HCT116 (cell line): ENCODE measurements at regions not wholly inside any gene's neighbourhood (a gene's known extent, or its start where the extent isn't known, plus 50 kb on each side); places are given as distances from the start of the nearest gene placed in this dataset.
A peak's percentile ranks its signal among the peaks of the same experiment; 100 is the strongest.

Source experiments
- ATAC-seq: fragments of 200-7000 bp; cut with Tn5 transposase; 2 replicates; pipeline ENCODE4 v1.9.1; 2020; ENCODE audit warnings: mild to moderate bottlenecking, moderate library complexity
- BruUV-seq: library from RNA; stranded (reverse); fragments of 400-500 nt; replicated peaks from 2 replicates; lab custom pipeline; 2021; lab: Mats Ljungman, UMichigan
- CTCF ChIA-PET: fragments of 300-600 bp; sonication (Branson Sonifier 250); formaldehyde crosslinking; loops from one replicate; lab custom pipeline; 2021; ENCODE audit warnings: antibody characterized with exemption; lab: Charles Lee
- POLR2A ChIA-PET: fragments of 300-600, 350-600 bp; sonication (Branson Sonifier 250); formaldehyde crosslinking; loops from one replicate; lab custom pipeline; 2021; ENCODE audit warnings: antibody characterized with exemption; lab: Charles Lee
- RAD21 ChIA-PET, 2 experiments: fragments of 300-600 bp; sonication (Branson Sonifier 250); formaldehyde crosslinking; loops; one replicate each; lab custom pipeline; 2023; ENCODE audit warnings: low total read pairs in 2 of 2; ENCODE audit not compliant: uncharacterized antibody in 2 of 2, unreplicated experiment in 2 of 2, low non-redundant PET in 1 of 2; lab: Charles Lee
- DNase-seq: peaks from one replicate; pipeline ENCODE4 v3.0.0-alpha.2; 2010; ENCODE audit warnings: low read depth, low spot score
- H2AFZ ChIP-seq: fragments of 200-600 bp; shearing (Covaris generic), sonication (generic); 2 replicates; pipeline ENCODE4 v1.6.1; 2017; ENCODE audit warnings: low read depth, mixed run types, mixed read lengths, antibody characterized with exemption, low read length; ENCODE audit not compliant: poor library complexity, severe bottlenecking
- H3K27ac ChIP-seq: 2 replicates; pipeline ENCODE4 v1.5.1; 2012; ENCODE audit warnings: low read depth, low read length
- H3K27me3 ChIP-seq: fragments of 200-600 bp; sonication (generic); 2 replicates; pipeline ENCODE4 v1.6.1; 2016; ENCODE audit warnings: mixed run types, low read length, mixed read lengths; ENCODE audit not compliant: insufficient read depth
- H3K36me3 ChIP-seq, 2 experiments: fragments of 200-500 bp in 1 of 2; fragments of 200-600 bp in 1 of 2; sonication (Bioruptor generic) in 1 of 2; sonication (generic) in 1 of 2; 2 replicates each; pipeline versions ENCODE4 v1.5.1 to v1.6.1; 2014 to 2016; ENCODE audit warnings: low read length in 2 of 2, inconsistent platforms in 1 of 2, mixed read lengths in 1 of 2, mixed run types in 1 of 2; ENCODE audit not compliant: insufficient read depth in 2 of 2, control insufficient read depth in 1 of 2
- H3K4me1 ChIP-seq, 2 experiments: fragments of 200-600 bp in 1 of 2; sonication (generic) in 1 of 2; 2 replicates each; pipeline versions ENCODE4 v1.5.1 to v1.6.1; 2012 to 2017; ENCODE audit warnings: low read length in 2 of 2, inconsistent platforms in 1 of 2, mild to moderate bottlenecking in 1 of 2, mixed read lengths in 1 of 2, mixed run types in 1 of 2, moderate library complexity in 1 of 2; ENCODE audit not compliant: insufficient read depth in 2 of 2, control insufficient read depth in 1 of 2
- H3K4me2 ChIP-seq: fragments of 200-600 bp; sonication (generic); 2 replicates; pipeline ENCODE4 v1.6.1; 2017; ENCODE audit warnings: mixed run types, low read length, mixed read lengths
- H3K4me3 ChIP-seq, 2 experiments: fragments of 200-600 bp in 1 of 2; sonication (generic) in 1 of 2; replicated peaks in 1 of 2; 2 replicates each; pipeline ENCODE4 v1.5.1; 2011 to 2016; ENCODE audit warnings: low read length in 2 of 2, control low read depth in 1 of 2, low read depth in 1 of 2, mild to moderate bottlenecking in 1 of 2, mixed read lengths in 1 of 2, mixed run types in 1 of 2
- H3K79me2 ChIP-seq: fragments of 200-600 bp; sonication (generic); 2 replicates; pipeline ENCODE4 v1.6.1; 2017; ENCODE audit warnings: mild to moderate bottlenecking, mixed run types, low read length, moderate library complexity, mixed read lengths; ENCODE audit not compliant: insufficient read depth
- H3K9ac ChIP-seq: fragments of 200-600 bp; sonication (generic); 2 replicates; pipeline ENCODE4 v1.6.1; 2016; ENCODE audit warnings: low read length, mixed read lengths
- H3K9me2 ChIP-seq: fragments of 200-600 bp; sonication (generic), shearing (Covaris generic); 2 replicates; pipeline ENCODE4 v1.6.1; 2017; ENCODE audit warnings: mixed run types, mild to moderate bottlenecking, moderate library complexity; ENCODE audit not compliant: insufficient read depth
- H3K9me3 ChIP-seq, 2 experiments: fragments of 200-500 bp in 1 of 2; fragments of 200-600 bp in 1 of 2; sonication (Bioruptor generic) in 1 of 2; sonication (generic) in 1 of 2; 2 replicates each; pipeline ENCODE4 v1.6.1; 2014 to 2017; ENCODE audit warnings: low read length in 2 of 2, mixed read lengths in 2 of 2, inconsistent platforms in 1 of 2, low read depth in 1 of 2, mild to moderate bottlenecking in 1 of 2, mixed run types in 1 of 2, moderate library complexity in 1 of 2; ENCODE audit not compliant: control insufficient read depth in 1 of 2, insufficient read depth in 1 of 2
- H4K20me1 ChIP-seq: fragments of 200-600 bp; sonication (generic), shearing (Covaris generic); 2 replicates; pipeline ENCODE4 v1.6.1; 2017; ENCODE audit warnings: mixed run types, mild to moderate bottlenecking, moderate library complexity; ENCODE audit not compliant: insufficient read depth
- ATF3 ChIP-seq: IDR thresholded peaks from 2 replicates; pipeline ENCODE4 v1.6.1; 2012
- CTCF ChIP-seq, 3 experiments: fragments of 200-600 bp in 1 of 3; sonication (generic) in 1 of 3; IDR thresholded peaks in 2 of 3; conservative IDR thresholded peaks in 1 of 3; 2 replicates each; pipeline ENCODE4 v1.5.1; 2012 to 2017; ENCODE audit warnings: low read depth in 2 of 3, low read length in 2 of 3, antibody characterized with exemption in 1 of 3, borderline replicate concordance in 1 of 3, control low read depth in 1 of 3, mild to moderate bottlenecking in 1 of 3, mixed read lengths in 1 of 3, mixed run types in 1 of 3, moderate library complexity in 1 of 3; ENCODE audit not compliant: insufficient read depth in 1 of 3
- EGR1 ChIP-seq: IDR thresholded peaks from 2 replicates; pipeline ENCODE4 v1.6.1; 2012; ENCODE audit warnings: low read depth
- ELF1 ChIP-seq: IDR thresholded peaks from 2 replicates; pipeline ENCODE4 v1.6.1; 2012; ENCODE audit warnings: low read depth, borderline replicate concordance
- EZH2 ChIP-seq: fragments of 200-600 bp; sonication (generic); IDR thresholded peaks from 2 replicates; pipeline ENCODE4 v1.6.1; 2017; ENCODE audit warnings: antibody characterized with exemption, mixed run types
- EZH2phosphoT487 ChIP-seq: fragments of 200-600 bp; IDR thresholded peaks from 2 replicates; pipeline ENCODE4 v1.6.1; 2018; ENCODE audit warnings: antibody characterized with exemption, borderline replicate concordance
- MAX ChIP-seq: IDR thresholded peaks from 2 replicates; pipeline ENCODE4 v1.6.1; 2012
- POLR2A ChIP-seq: IDR thresholded peaks from 2 replicates; pipeline ENCODE4 v1.7.0; 2011; ENCODE audit warnings: borderline replicate concordance; ENCODE audit not compliant: insufficient read depth, insufficient read length; ENCODE audit errors: extremely low read depth
- POLR2AphosphoS5 ChIP-seq: IDR thresholded peaks from 2 replicates; pipeline ENCODE4 v1.6.1; 2011; ENCODE audit warnings: mild to moderate bottlenecking, low read depth, low read length, moderate library complexity
- RAD21 ChIP-seq: IDR thresholded peaks from 2 replicates; pipeline ENCODE4 v1.6.1; 2012; ENCODE audit warnings: low read depth, mild to moderate bottlenecking
- ZBTB33 ChIP-seq: IDR thresholded peaks from 2 replicates; pipeline ENCODE4 v1.6.1; 2011; ENCODE audit warnings: mild to moderate bottlenecking, low read length, moderate library complexity; ENCODE audit not compliant: insufficient replicate concordance; ENCODE audit errors: extremely low read depth
- ZFX ChIP-seq: fragments of 450-650 bp; IDR thresholded peaks from 2 replicates; pipeline ENCODE4 v1.6.1; 2017
- intact Hi-C: fragments of 100-400 bp; cut with micrococcal nuclease; formaldehyde crosslinking; loops from 2 replicates; pipeline ENCODE4 v1.10.0; 2022

- intact Hi-C loops: no loop called here
- H3K4me1 ChIP-seq: no peaks in the 10 kb centered on the region
- H3K9me2 ChIP-seq: no peaks in the 10 kb centered on the region
- no peak overlapping the region for H2AFZ ChIP-seq
- H3K4me3 ChIP-seq: no peak overlapping the region
- ChIA-PET POLR2A (no interaction called here), RAD21 (no interaction called here), CTCF (no interaction called here)
- ATAC-seq (no peak), DNase-seq (no peak)
- BruUV-seq: no TSS peak
- H3K79me2 ChIP-seq: no peaks in the 10 kb centered on the region
- no peak overlapping the region for H3K27ac ChIP-seq
- H3K36me3 ChIP-seq: no peaks in the 10 kb centered on the region
- no peak overlapping the region for H3K9ac ChIP-seq
- no peaks in the 10 kb centered on the region for H3K9me3 ChIP-seq
- no peaks in the 10 kb centered on the region for H4K20me1 ChIP-seq
- no peaks in the 10 kb centered on the region for H3K27me3 ChIP-seq
- no peak for TF ChIP-seq EGR1
- TF ChIP-seq MAX: no peak
- H3K4me2 ChIP-seq: no peak overlapping the region
These were observed 691.4 kb downstream of the ZBBX start for GRCh38 chr3:166688665-166689064.

GRCh38 chr3:166685246-166685645 lies 694.9 kb downstream of the ZBBX start:
- Histone ChIP-seq H3K4me2 (no peak overlapping the region), H3K9ac (no peak overlapping the region), H3K9me2 (0 out of 2 replicates have a peak, but pooled peaks cover 3% of the 10 kb centered on the region), H3K27me3 (no peaks in the 10 kb centered on the region), H3K27ac (no peak overlapping the region), H2AFZ (no peak overlapping the region), H3K4me3 (no peak overlapping the region), H3K79me2 (no peaks in the 10 kb centered on the region), H3K4me1 (no peaks in the 10 kb centered on the region), H3K36me3 (no peaks in the 10 kb centered on the region), H4K20me1 (no peaks in the 10 kb centered on the region), H3K9me3 (no peaks in the 10 kb centered on the region)
- TF ChIP-seq EZH2phosphoT487 (no peak), CTCF (IDR thresholded peaks at IDR 0.05 in 2 of 3, conservative IDR thresholded peaks at IDR 0.05 in 1 of 3; ENCODE audit: borderline replicate concordance in 1 of 3, insufficient read depth in 1 of 3, low read depth in 2 of 3, low read length in 2 of 3) (peak in 1 of 3 experiments; percentile 16; a peak in 1 of 6 replicates), ZBTB33 (no peak), EZH2 (no peak), POLR2AphosphoS5 (no peak), POLR2A (no peak), ZFX (no peak), ELF1 (no peak), RAD21 (0 out of 2 replicates have a peak, but pooled peaks have one; percentile 25), ATF3 (no peak)
- no peak for DNase-seq
- no TSS peak for BruUV-seq
- CTCF ChIA-PET: no interaction called here
- intact Hi-C loops: no loop called here
- RAD21 ChIA-PET: no interaction called here
- no peak for ATAC-seq
- POLR2A ChIA-PET: no interaction called here
